Skin of body (tissue), 1 donor: ENCODE measurements at regions not wholly inside any gene's neighbourhood (a gene's known extent, or its start where the extent isn't known, plus 50 kb on each side); places are given as distances from the start of the nearest gene placed in this dataset.
"Not testable (repeated sequence)": the region's sequence is repeated elsewhere in the genome, so short reads cannot be mapped to it uniquely, and the experiment has no call there.

Experiments
- DNase-seq: peaks from one replicate; lab custom pipeline; 2025; lab: John Stamatoyannopoulos, UW

GRCh38 chr15:24733659-24734058 lies 58.1 kb downstream of the NPAP1 start:
- DNase-seq = no peak

GRCh38 chr15:24734396-24734795 lies 58.8 kb downstream of the NPAP1 start:
- no peak for DNase-seq

DNA sequence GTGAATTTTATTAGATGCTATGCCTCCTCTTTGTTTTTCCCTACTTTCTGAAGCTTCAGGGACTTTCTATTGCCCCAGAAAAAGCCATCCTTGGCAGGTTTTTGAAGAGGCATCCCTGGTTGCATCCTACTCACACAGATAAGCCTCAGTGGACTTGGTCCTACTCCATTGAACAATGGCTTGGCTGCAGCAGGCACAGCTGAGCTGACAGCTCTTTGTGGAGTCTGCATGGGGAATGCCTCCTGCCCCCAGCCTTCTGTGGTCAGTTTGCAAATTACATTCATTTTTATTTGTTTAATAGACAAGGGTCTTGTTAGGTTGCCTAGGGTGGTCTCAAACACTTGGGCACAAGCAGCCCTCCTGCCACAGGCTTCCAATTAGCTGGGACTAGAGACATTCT lies 69.7 kb downstream of the NPAP1 start:
- no peak for DNase-seq

- no peak for DNase-seq
Measured at GRCh38 chr15:24746094-24746493, 70.5 kb downstream of the NPAP1 start.

GRCh38 chr15:24747376-24747775 lies 71.8 kb downstream of the NPAP1 start:
- no peak for DNase-seq

DNA sequence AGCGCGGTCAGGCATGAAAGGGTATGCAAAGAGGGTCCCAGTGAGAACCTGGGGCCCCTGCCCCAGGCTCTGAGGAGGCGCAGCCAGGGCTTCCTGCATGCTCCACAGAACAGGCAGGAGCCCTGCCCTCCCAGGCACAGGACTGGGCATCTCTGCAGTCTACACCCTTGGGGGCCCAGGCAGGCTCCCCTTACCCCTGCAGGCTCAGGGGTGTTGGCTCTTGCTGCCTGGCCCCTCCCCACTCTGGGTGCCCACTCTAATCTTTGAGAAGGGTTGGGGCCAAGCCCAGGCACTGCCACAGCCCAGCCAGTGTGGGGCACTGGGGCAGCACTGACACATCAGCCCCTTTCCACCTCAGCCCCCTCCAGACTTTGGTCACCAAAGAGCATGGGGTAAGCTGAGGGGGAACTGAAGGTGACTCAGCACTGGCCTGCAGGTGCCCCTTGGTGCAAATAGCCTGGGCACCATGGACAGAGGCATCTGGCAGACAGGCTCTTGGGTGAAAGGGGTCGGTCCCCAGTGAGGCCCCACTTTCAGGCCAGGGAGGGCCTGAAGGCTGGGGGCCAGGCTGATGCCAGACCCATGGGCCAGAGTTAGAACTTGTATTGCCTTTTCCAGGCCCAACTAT lies 73.4 kb downstream of the NPAP1 start:
- DNase-seq = no peak

- DNase-seq = no peak
Measured at GRCh38 chr15:24752354-24752753, 76.8 kb downstream of the NPAP1 start.

DNA sequence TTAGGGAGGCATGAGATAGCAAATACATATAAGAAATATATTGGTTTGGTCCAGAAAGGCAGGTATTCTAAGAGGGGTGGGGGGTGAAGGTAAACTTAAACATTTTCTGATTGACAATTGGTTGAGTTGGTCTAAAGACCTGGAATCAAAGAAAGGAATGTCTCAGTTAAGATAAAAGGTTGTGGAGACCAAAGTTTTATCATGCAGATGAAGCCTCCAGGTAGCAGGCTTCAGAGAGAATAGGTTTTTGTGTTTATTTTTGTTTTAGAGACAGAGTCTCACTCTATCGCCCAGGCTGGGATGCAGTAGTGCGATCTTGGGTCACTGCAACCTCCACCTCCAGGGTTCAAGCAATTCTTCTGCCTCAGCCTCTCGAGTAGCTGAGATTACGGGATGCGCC lies 80.5 kb downstream of the NPAP1 start:
- DNase-seq = no peak

GRCh38 chr15:24760066-24760465 lies 84.5 kb downstream of the NPAP1 start:
- no peak for DNase-seq

- DNase-seq = no peak
Measured at GRCh38 chr15:24761704-24762302, 86.2 kb downstream of the NPAP1 start.

GRCh38 chr15:24763891-24764290 lies 88.3 kb downstream of the NPAP1 start:
- DNase-seq = no peak

DNA sequence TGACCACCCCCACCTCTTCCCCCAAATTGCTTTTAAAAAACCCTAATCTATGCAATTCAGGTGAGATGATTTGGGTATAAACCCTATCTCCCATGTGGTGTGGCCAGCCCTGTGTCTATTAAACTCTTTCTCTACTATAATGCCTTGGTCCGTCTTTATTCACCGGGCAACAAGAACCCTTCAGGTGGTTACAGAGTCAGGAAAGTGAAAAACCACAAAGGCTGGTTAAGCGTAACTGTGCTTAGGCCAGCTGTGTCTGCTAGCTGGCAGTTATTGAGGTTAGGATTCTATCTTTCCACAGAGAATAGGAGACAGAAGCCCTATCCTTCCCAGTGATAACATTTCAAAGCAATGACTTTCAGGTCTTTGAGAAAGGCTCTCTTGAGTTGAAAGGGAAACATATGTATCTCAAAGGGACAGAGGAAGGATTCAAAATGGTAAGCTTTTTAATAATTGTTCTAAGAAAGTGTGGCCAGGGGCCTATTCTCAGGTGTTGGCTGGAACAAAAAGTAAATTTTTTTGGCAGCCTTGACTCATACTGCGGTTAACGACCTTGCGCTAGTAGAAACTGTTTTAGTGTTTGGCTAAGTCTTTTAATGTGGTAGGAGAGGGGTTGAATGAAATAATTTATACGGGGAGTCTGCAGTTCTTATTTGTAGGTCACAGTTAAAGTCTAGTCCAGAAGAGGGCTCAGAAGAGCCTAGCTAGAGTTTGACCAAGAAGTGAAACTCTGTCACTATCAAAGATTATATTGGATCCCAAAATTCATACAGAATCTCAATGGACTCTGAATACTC lies 89.0 kb downstream of the NPAP1 start:
- DNase-seq = no peak

DNA sequence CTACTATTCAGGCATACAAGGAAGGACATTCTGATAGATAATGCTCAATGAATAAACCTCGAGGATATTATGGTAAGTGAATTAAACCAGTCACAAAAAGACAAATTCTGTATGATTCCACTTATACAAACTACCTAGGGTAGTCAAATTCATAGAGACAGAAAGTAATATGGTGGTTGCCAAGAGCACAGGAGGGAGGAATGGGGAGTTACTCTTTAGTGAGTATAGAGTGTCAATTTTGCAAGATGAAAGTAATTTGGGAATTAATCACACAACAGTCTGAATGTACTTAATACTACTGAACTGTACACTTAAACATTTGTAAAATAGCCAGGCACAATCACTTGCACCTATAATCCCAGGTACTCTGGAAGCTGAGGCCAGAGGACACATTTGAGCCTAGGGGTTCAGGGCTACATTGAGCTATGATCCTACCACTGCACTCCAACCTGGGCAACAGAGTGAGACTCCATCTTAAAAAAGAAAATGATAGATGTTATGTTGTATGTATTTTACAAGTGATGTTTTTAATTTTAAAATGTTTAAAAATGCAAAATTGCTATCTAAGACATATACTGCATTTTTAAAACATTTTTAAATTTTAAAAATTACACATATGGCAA lies 91.0 kb downstream of the NPAP1 start:
- DNase-seq = no peak

DNA sequence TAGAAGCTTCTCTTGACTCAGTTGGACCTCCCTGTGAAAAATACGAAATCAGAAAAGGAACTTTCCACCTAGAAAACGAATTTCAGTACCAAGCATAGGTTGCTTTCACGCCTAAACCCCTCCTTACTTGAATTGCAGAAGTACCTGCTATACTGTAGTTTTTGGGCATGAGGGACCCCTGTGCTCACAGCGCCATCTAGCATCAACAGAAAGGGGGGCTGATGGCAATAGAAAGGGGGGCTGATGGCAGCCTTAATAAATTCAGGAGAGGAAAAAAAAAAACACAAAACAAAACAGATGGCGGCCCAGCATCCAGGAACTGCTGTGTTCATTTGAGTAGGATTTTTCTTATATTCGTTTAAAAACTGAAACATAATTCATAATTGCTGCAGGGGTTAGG lies 96.7 kb downstream of the NPAP1 start:
- no peak for DNase-seq

- peak; percentile 84 for DNase-seq
Measured at GRCh38 chr15:24772686-24773373, 97.3 kb downstream of the NPAP1 start.

DNA sequence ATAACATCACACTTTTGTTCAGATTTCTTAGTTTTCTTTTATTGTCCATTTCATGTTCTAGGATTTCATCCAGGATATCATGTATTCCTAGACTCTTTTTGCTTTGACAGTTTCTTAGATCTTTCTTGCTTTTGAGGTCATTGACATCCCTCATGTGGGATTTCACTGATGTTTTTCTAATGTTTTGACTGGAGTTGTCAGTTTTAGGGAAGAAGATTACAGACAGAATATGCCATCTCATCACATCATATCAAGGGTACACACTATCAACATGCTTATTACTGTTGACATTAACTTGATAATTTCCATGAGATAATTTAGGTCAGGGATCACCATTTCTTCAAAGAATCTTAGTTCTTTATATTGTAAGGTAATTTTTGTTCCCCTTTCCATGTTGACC lies 101.7 kb downstream of the NPAP1 start:
- DNase-seq = no peak

GRCh38 chr15:24784506-24784905 lies 108.9 kb downstream of the NPAP1 start:
- no peak for DNase-seq

GRCh38 chr15:24786347-24786746 lies 110.8 kb downstream of the NPAP1 start:
- DNase-seq = no peak

GRCh38 chr15:24802624-24803023 lies 127.0 kb downstream of the NPAP1 start:
- not testable (repeated sequence) for DNase-seq

DNA sequence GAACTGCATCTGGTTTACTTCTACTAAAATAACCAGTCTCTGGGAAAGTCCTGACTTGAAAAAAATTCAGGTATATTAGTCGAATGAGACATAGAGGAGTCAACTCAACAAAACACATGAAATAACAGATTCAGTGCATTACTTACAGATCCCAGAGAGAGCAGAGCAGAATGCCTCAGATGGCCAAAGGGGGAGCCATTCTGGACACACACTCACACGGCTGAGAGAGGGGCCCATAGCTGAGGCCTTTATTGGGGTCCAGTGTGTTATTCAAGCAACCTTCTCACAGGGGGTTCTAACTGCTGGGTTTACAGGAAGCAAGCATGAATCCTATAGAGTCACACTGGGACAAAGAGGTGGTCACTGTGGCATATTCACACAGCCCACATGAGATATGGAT lies 135.1 kb upstream of the SNRPN start:
- DNase-seq = no peak

- DNase-seq = no peak
Measured at GRCh38 chr15:24823473-24823872, 131.3 kb upstream of the SNRPN start.

DNA sequence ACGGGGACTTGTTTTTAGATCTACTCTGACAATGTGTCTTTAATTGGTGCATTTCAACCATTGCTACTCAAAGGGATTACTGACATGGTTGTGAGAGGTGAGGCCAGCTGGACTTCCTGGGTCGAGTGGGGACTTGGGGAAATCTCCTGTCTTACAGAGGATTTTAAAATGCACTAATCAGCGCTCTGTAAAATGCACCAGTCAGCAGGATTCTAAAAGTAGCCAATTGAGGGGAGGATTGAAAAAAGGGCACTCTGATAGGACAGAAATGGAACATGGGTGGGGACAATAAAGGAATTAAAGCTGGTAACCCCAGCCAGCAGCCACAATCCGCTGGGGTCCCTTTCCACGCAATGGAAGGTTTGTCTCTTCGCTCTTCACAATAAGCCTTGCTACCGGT lies 122.5 kb upstream of the SNRPN start:
- no peak for DNase-seq
